NCI-H2196 (cell line): ENCODE measurements at regions not wholly inside any gene's neighbourhood (a gene's known extent, or its start where the extent isn't known, plus 50 kb on each side); places are given as distances from the start of the nearest gene placed in this dataset.

Source experiments
- DNase-seq: peaks from one replicate; lab custom pipeline; 2025; ENCODE audit not compliant: unreplicated experiment; lab: John Stamatoyannopoulos, UW

GRCh38 chr1:239436286-239436685 is 49.9 kb downstream of the CHRM3 start:
- no peak for DNase-seq

- DNase-seq: no peak
Measured at GRCh38 chr1:239437822-239438221, 51.5 kb downstream of the CHRM3 start.

- no peak for DNase-seq
Measured at GRCh38 chr1:239438891-239439290, 52.5 kb downstream of the CHRM3 start.

- DNase-seq: no peak
Measured at GRCh38 chr1:239443361-239443760, 57.0 kb downstream of the CHRM3 start.

- DNase-seq: no peak
Measured at GRCh38 chr1:239446611-239447010, 60.2 kb downstream of the CHRM3 start.

GRCh38 chr1:239448911-239449310 is 62.5 kb downstream of the CHRM3 start:
- no peak for DNase-seq

- no peak for DNase-seq
Measured at GRCh38 chr1:239455743-239456142, 69.4 kb downstream of the CHRM3 start.

GRCh38 chr1:239456788-239457187 is 70.4 kb downstream of the CHRM3 start:
- DNase-seq: no peak

- no peak for DNase-seq
Measured at GRCh38 chr1:239457491-239458143, 71.2 kb downstream of the CHRM3 start.

- no peak for DNase-seq
Measured at GRCh38 chr1:239458144-239458500, 71.8 kb downstream of the CHRM3 start.

- DNase-seq: no peak
Measured at GRCh38 chr1:239467730-239468129, 81.4 kb downstream of the CHRM3 start.

- no peak for DNase-seq
Measured at GRCh38 chr1:239478069-239478468, 91.7 kb downstream of the CHRM3 start.

GRCh38 chr1:239483391-239483790 is 97.0 kb downstream of the CHRM3 start:
- no peak for DNase-seq

- DNase-seq: no peak
Measured at GRCh38 chr1:239493811-239494414, 107.5 kb downstream of the CHRM3 start.

- DNase-seq: no peak
Measured at GRCh38 chr1:239505094-239505493, 118.7 kb downstream of the CHRM3 start.

GRCh38 chr1:239507826-239508225 is 121.5 kb downstream of the CHRM3 start:
- no peak for DNase-seq

- no peak for DNase-seq
Measured at GRCh38 chr1:239511875-239512274, 125.5 kb downstream of the CHRM3 start.

- no peak for DNase-seq
Measured at GRCh38 chr1:239516579-239516978, 130.2 kb downstream of the CHRM3 start.

- no peak for DNase-seq
Measured at GRCh38 chr1:239526391-239526790, 140.0 kb downstream of the CHRM3 start.

- DNase-seq: no peak
Measured at GRCh38 chr1:239527051-239527693, 140.8 kb downstream of the CHRM3 start.

- DNase-seq: no peak
Measured at GRCh38 chr1:239536165-239536849, 149.9 kb downstream of the CHRM3 start.

GRCh38 chr1:239537795-239538194 is 151.4 kb downstream of the CHRM3 start:
- no peak for DNase-seq
